ENCODE measurements at regions not wholly inside any gene's neighbourhood (a gene's known extent, or its start where the extent isn't known, plus 50 kb on each side); places are given as distances from the start of the nearest gene placed in this dataset.

- TF ChIP-seq CTCF (IDR thresholded peaks at IDR 0.05): no peak
- TF ChIP-seq POLR2A (IDR thresholded peaks at IDR 0.05): no peak
Observed at GRCh38 chr3:115369021-115369420, 221.9 kb upstream of the ZBTB20 start.
